ENCODE measurements at regions not wholly inside any gene's neighbourhood (a gene's known extent, or its start where the extent isn't known, plus 50 kb on each side); places are given as distances from the start of the nearest gene placed in this dataset.

DNA sequence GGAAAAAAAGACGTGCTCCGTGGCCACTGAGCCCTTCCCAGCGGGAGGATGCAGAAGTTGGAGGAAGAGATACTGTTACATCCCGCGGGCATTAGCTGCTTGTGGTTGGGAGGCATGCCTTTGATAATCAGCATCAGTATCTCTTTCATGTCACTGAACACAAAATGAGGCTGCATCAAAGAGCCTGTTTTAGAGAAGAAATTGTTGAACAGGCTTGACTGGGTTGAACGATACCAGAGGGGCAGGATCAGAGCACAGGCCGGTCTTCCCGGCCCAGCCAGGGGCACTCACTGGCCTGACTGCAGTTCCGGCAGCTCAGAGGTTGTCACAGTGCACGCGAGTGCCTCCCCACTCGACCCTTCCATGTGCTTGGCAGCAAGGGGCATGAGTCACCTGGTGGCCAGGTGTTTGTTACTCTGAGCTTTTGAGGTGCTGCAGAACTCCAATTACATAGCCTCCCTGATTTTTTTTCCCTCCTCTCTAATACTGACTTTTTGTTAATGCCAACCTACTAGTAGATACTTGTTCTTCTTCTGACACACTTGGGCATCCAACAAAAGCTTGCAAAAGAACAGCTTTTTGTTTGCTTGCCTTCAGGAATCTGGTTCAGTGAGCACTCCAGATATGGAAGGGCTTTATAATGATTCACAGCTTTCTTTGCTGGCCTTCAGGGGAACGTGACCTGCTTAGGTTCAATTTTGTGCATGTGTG lies 121.6 kb downstream of the VAPA start:
- TF ChIP-seq, protein P1, sequence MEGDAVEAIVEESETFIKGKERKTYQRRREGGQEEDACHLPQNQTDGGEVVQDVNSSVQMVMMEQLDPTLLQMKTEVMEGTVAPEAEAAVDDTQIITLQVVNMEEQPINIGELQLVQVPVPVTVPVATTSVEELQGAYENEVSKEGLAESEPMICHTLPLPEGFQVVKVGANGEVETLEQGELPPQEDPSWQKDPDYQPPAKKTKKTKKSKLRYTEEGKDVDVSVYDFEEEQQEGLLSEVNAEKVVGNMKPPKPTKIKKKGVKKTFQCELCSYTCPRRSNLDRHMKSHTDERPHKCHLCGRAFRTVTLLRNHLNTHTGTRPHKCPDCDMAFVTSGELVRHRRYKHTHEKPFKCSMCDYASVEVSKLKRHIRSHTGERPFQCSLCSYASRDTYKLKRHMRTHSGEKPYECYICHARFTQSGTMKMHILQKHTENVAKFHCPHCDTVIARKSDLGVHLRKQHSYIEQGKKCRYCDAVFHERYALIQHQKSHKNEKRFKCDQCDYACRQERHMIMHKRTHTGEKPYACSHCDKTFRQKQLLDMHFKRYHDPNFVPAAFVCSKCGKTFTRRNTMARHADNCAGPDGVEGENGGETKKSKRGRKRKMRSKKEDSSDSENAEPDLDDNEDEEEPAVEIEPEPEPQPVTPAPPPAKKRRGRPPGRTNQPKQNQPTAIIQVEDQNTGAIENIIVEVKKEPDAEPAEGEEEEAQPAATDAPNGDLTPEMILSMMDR (conservative IDR thresholded peaks at IDR 0.05), result no peak
- Mint-ChIP-seq H3K9me3 (peaks cover 3% of the 10 kb centered on the region), H3K4me1 (ENCODE audit: unreplicated experiment) (peaks cover 56% of the 10 kb centered on the region), H3K4me3 (peak overlapping the region; percentile 20), H3K27ac (peak overlapping the region; percentile 88), H3K27me3 (no peaks in the 10 kb centered on the region), H3K36me3 (peaks cover 6% of the 10 kb centered on the region)
- DNase-seq (ENCODE audit: extremely low spot score, unreplicated experiment), result no peak

DNA sequence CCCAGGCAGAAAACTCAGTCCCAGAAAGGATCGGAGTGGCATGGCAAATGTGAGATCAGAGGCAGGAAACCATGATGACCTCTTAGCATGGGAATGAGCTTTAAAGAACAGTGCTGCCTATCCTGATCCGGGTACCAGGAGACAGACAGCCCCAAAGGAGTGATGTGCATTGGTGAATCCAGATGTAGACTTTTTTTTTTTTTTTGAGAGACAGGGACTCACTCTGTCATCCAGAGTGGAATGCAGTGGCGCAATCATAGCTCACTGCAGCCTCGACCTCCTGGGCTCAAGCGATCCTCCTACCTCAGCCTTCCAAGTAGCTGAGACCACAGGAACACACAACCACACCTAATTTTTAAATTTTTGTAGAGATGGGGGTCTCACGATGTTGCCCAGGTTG lies 122.7 kb downstream of the VAPA start:
- Mint-ChIP-seq H3K27ac (peak overlapping the region; percentile 88), H3K4me3 (peak overlapping the region; percentile 6), H3K9me3 (peaks cover 3% of the 10 kb centered on the region), H3K4me1 (ENCODE audit: unreplicated experiment) (peaks cover 54% of the 10 kb centered on the region), H3K27me3 (no peaks in the 10 kb centered on the region), H3K36me3 (peaks cover 6% of the 10 kb centered on the region)
- TF ChIP-seq, protein P1 (conservative IDR thresholded peaks at IDR 0.05), result no peak
- DNase-seq (ENCODE audit: extremely low spot score, unreplicated experiment), result no peak

DNA sequence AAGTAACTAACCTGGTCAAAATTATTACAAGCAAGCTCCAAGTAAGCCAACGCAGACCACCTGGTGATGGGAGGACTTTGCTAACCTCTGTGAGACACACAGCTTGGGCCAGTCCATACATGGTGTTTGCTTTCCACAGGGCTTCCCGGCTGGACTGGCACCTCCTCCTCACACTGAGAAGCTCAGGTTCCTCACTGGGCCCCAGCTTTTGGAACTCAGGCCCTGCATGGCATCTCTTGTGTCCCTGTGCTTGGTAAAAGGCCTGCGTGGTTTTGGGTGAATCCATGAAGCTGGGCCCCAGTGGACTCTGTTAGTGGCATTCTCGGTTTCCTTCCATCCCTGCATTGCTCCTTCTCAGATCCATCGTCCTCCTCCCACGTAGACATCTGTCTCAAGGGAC lies 123.4 kb downstream of the VAPA start:
- DNase-seq (ENCODE audit: extremely low spot score, unreplicated experiment), result no peak
- Mint-ChIP-seq H3K27ac (no peak overlapping the region), H3K36me3 (peaks cover 6% of the 10 kb centered on the region), H3K9me3 (peaks cover 9% of the 10 kb centered on the region), H3K27me3 (no peaks in the 10 kb centered on the region), H3K4me3 (no peak overlapping the region), H3K4me1 (ENCODE audit: unreplicated experiment) (peaks cover 54% of the 10 kb centered on the region)
- TF ChIP-seq, protein P1 (conservative IDR thresholded peaks at IDR 0.05), result no peak

DNA sequence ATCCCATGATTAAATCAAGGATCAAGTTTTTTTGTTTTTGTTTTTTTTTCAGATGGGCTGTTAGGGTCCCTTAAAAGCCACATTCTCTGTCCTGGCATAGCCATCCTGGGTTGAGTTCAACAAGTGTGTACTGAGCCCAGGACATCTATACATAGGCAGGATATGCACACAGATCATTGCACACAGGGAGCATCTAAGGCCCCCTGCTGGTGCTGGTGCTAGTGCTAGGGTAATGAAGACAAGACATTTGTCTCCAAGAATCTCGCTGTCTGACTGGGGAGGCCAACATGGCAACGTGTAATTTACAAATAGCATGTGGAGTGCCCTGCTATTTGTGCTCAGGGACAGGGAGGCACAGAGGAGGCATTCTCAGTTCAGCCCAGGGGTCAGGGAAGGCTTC lies 124.5 kb downstream of the VAPA start:
- TF ChIP-seq, protein P1 (conservative IDR thresholded peaks at IDR 0.05), result no peak
- Mint-ChIP-seq H3K27me3 (no peaks in the 10 kb centered on the region), H3K36me3 (peaks cover 6% of the 10 kb centered on the region), H3K9me3 (peaks cover 13% of the 10 kb centered on the region), H3K27ac (no peak overlapping the region), H3K4me1 (ENCODE audit: unreplicated experiment) (peaks cover 47% of the 10 kb centered on the region), H3K4me3 (no peak overlapping the region)
- DNase-seq (ENCODE audit: extremely low spot score, unreplicated experiment), result no peak

DNA sequence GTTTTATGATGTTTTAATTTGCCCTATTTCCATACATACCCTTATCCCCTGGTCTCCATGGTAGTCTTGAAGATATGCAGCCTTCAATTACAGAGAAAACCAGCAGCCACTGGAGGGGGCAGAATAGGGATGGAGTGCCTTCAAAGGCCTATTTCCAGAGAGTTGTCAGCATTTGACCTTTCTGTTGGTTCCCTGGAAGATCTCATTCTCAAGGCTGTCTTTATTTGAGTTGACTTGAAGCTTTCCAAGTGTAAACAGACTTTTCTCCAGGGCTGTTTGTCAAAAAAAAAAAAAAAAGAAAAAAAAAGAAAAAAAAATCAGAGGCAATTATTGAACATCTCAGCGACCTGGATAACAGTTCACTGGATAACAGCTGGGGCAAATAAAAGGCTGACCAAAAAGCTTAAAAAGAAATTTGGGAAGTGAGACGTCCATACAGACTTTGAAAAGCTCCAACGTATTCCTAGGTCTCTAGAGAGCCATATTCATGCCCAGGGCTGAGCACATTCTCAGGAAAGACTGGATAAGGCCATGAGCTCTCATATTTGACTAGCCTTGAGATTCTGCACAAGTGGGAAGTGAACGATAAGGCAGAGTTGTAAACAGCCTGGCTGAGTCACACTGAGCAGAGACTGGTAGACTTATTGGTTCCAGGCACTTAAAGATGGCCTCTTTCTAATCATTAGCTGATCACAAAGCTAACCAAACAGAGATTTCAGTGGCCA lies 126.6 kb downstream of the VAPA start:
- no peak for DNase-seq (ENCODE audit: extremely low spot score, unreplicated experiment)
- Mint-ChIP-seq H3K36me3 (peaks cover 6% of the 10 kb centered on the region), H3K27ac (peak overlapping the region; percentile 70)

More for the DNA sequence above, 126.6 kb downstream of the VAPA start:
- H3K27me3 Mint-ChIP-seq, result no peaks in the 10 kb centered on the region
- H3K4me1 Mint-ChIP-seq (ENCODE audit: unreplicated experiment), result peaks cover 35% of the 10 kb centered on the region
- no peak overlapping the region for H3K4me3 Mint-ChIP-seq
- peaks cover 13% of the 10 kb centered on the region for H3K9me3 Mint-ChIP-seq
- TF ChIP-seq, protein P1 (conservative IDR thresholded peaks at IDR 0.05), result no peak

All from type B pancreatic cell (in vitro differentiated cells).